HG03025 (cell line): ENCODE measurements at regions not wholly inside any gene's neighbourhood (a gene's known extent, or its start where the extent isn't known, plus 50 kb on each side); places are given as distances from the start of the nearest gene placed in this dataset.
"Not testable (repeated sequence)": the region's sequence is repeated elsewhere in the genome, so short reads cannot be mapped to it uniquely, and the experiment has no call there.

Experiments
- ATAC-seq: cut with Tn5 transposase; IDR thresholded peaks from one replicate; pipeline ENCODE4 v1.9.1; 2021; ENCODE audit warnings: mild to moderate bottlenecking, moderate library complexity; ENCODE audit not compliant: unreplicated experiment, low FRiP score

GRCh38 chr6:27599859-27600532 lies 127.1 kb upstream of the ZNF184 start:
- ATAC-seq = no peak

GRCh38 chr6:27597031-27597567 lies 124.2 kb upstream of the ZNF184 start:
- not testable (repeated sequence) for ATAC-seq

- ATAC-seq = no peak
These were observed 121.0 kb upstream of the ZNF184 start for GRCh38 chr6:27593861-27594260.

- ATAC-seq = no peak
These were observed 120.4 kb upstream of the ZNF184 start for GRCh38 chr6:27593200-27593818.

- peak; percentile 61 for ATAC-seq
These were observed 119.7 kb upstream of the ZNF184 start for GRCh38 chr6:27592481-27593199.

- ATAC-seq = no peak
These were observed 119.0 kb upstream of the ZNF184 start for GRCh38 chr6:27591699-27592480.

- not testable (repeated sequence) for ATAC-seq
These were observed 112.4 kb upstream of the ZNF184 start for GRCh38 chr6:27585316-27585715.

- ATAC-seq = no peak
These were observed 111.4 kb upstream of the ZNF184 start for GRCh38 chr6:27584326-27584725.

GRCh38 chr6:27582928-27583725 lies 110.2 kb upstream of the ZNF184 start:
- no peak for ATAC-seq

- ATAC-seq = no peak
These were observed 107.1 kb upstream of the ZNF184 start for GRCh38 chr6:27579973-27580372.

GRCh38 chr6:27577922-27578321 lies 105.0 kb upstream of the ZNF184 start:
- ATAC-seq = no peak

GRCh38 chr6:27575594-27576361 lies 102.9 kb upstream of the ZNF184 start:
- no peak for ATAC-seq

- ATAC-seq = no peak
These were observed 95.5 kb upstream of the ZNF184 start for GRCh38 chr6:27568226-27568897.

GRCh38 chr6:27565839-27566779 lies 93.2 kb upstream of the ZNF184 start:
- ATAC-seq = no peak

GRCh38 chr6:27562027-27562410 lies 89.1 kb upstream of the ZNF184 start:
- ATAC-seq = no peak

GRCh38 chr6:27558028-27558724 lies 85.3 kb upstream of the ZNF184 start:
- ATAC-seq = no peak

- ATAC-seq = no peak
These were observed 83.5 kb upstream of the ZNF184 start for GRCh38 chr6:27556406-27556805.
